ENCODE measurements at regions not wholly inside any gene's neighbourhood (a gene's known extent, or its start where the extent isn't known, plus 50 kb on each side); places are given as distances from the start of the nearest gene placed in this dataset.
A peak's percentile ranks its signal among the peaks of the same experiment; 100 is the strongest.

DNA sequence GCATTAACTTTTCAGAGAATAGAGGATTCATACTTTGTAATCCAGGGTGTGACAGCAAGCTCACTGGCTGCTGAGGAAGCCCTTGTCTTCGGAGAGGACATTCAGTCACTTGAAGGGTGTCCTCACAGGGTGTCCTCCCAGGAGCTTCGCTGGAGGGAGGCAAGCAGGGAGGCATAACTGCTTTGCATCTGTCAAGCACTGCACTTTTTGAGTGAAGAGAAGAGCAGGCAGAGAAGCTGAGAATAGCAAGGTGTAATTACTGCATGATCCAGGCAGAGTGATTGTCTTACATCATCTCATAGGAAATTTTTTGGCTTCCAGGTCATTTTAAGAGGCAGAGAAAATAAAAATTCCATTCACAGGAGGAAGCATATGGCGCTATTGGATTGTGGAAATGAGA lies 232.5 kb upstream of the ZP4 start:
- no peak for DNase-seq (ENCODE audit: low read depth, low spot score)

GRCh38 chr1:238119861-238120260 lies 229.1 kb upstream of the ZP4 start:
- peak; percentile 15 for DNase-seq (ENCODE audit: low read depth, low spot score)

DNA sequence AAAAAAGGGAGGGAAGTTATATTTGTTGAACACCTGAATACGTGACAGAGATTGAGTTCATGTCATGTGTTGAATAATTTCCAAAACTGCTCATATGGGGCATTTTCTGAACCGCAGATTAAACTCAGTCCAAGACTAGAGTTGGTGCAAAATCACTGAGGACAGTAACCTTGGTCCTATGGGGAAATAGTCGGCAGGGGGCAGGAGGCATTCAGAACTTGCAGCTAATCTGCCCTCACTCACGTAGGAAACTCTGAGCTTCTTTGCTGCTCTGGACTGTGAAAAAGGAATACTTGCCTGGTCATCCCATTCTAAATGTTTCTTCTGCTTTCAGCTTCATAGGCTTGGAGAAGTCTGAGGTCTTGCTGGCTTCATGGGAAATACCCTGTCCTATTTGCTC lies 228.3 kb upstream of the ZP4 start:
- DNase-seq (ENCODE audit: low read depth, low spot score): no peak

- DNase-seq (ENCODE audit: low read depth, low spot score): no peak
Observed at GRCh38 chr1:238115852-238116251, 225.1 kb upstream of the ZP4 start.

GRCh38 chr1:238112952-238113621 lies 222.4 kb upstream of the ZP4 start:
- DNase-seq (ENCODE audit: low read depth, low spot score): no peak

DNA sequence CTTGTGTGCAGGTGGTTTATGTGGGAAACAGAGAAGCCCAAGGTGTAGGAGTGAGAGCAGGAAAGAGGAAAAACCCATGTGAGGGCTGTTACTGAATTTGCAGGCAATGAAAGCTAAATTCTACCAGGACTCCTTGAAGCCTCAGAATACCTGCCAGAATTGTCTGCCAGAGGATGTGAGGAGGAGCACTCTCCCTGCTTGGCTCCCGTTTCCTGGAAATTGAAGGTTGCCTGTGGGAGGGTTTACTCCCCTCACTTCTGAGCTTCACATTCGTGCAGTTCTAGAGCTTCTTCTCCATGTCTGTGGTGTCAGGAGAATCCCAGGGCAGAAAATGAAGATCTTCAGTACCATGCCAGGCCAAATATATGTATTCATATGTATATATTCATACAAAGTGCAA lies 220.8 kb upstream of the ZP4 start:
- DNase-seq (ENCODE audit: low read depth, low spot score): no peak

- no peak for DNase-seq (ENCODE audit: low read depth, low spot score)
Observed at GRCh38 chr1:238111081-238111480, 220.4 kb upstream of the ZP4 start.

- no peak for DNase-seq (ENCODE audit: low read depth, low spot score)
Observed at GRCh38 chr1:238108417-238108816, 217.7 kb upstream of the ZP4 start.

GRCh38 chr1:238107322-238107721 lies 216.6 kb upstream of the ZP4 start:
- no peak for DNase-seq (ENCODE audit: low read depth, low spot score)

GRCh38 chr1:238104752-238105151 lies 214.0 kb upstream of the ZP4 start:
- no peak for DNase-seq (ENCODE audit: low read depth, low spot score)

DNA sequence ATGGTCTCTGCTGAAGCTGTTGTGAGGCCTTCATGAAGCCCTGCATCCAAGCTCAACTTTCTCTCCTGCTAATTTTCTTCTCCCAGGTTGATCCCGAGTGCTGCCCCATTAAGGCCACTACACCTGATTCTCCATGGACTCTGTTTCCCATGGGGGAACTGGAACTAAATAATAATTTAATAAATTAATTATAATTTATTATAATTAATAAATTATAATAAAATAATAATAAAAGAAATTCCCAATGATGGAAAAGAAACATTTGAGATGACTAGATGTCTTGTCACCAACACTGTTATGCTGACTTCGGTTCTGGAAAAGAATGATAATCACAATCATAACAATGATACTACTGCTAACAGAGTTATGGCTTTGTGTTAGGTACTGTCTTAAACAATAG lies 211.2 kb upstream of the ZP4 start:
- DNase-seq (ENCODE audit: low read depth, low spot score): no peak

- DNase-seq (ENCODE audit: low read depth, low spot score): no peak
Observed at GRCh38 chr1:238099871-238100270, 209.1 kb upstream of the ZP4 start.

GRCh38 chr1:238089615-238090014 lies 198.9 kb upstream of the ZP4 start:
- DNase-seq (ENCODE audit: low read depth, low spot score): no peak

DNA sequence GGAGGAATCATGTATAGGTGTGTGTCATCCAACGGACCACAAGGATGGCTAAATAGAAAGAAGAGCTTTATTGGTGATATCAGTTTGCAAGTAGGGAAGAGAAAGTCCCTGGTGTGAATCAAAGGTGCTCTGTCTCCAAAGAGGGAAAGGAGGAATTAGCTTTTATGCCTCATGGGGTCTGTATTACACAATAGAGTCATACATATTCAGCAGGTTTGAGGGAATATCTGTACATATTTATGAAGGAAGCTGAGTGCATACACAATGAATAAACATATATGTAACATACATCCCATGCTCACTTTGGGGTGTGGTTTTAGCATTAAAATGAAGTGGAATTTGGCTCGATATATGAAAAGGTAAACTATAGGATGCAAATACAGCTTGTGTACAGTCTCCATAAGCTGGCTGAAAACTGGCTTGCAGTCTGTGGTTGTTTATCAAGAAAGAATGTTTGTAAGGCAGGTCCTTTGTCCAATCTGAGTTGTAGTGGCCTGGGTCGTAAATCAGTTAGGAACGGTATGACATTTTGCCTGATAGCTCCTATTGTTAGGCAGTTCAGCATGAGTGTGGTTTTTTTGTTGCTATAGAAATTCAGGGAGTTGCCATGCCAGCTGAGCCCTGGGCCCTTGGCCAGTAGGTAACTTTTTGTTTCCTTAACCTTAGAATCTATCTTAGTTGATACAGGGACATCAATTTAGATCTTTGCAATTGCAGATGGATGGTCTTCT lies 198.0 kb upstream of the ZP4 start:
- DNase-seq (ENCODE audit: low read depth, low spot score): peak; percentile 84

GRCh38 chr1:238073991-238074390 lies 183.3 kb upstream of the ZP4 start:
- DNase-seq (ENCODE audit: low read depth, low spot score): no peak

DNA sequence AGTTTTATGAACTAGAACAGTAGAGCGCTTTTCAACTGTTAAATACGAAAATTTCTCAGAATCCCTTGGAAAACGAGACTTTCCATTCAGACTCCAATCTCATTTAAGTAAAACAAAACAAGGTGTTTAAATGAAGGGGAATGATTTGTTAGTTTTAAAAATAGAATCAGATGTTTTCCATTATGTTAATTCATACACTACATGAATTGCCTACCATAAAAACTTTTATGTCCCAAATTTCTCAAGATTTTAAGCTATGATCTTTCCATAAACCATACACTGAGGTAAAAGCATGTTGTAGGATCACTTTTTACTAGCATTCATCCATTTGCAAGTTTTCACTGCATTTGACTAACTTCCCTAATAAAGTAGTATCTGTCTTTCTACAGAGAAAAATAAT lies 180.3 kb upstream of the ZP4 start:
- DNase-seq (ENCODE audit: low read depth, low spot score): no peak

GRCh38 chr1:238063454-238063853 lies 172.7 kb upstream of the ZP4 start:
- peak; percentile 90 for DNase-seq (ENCODE audit: low read depth, low spot score)

DNA sequence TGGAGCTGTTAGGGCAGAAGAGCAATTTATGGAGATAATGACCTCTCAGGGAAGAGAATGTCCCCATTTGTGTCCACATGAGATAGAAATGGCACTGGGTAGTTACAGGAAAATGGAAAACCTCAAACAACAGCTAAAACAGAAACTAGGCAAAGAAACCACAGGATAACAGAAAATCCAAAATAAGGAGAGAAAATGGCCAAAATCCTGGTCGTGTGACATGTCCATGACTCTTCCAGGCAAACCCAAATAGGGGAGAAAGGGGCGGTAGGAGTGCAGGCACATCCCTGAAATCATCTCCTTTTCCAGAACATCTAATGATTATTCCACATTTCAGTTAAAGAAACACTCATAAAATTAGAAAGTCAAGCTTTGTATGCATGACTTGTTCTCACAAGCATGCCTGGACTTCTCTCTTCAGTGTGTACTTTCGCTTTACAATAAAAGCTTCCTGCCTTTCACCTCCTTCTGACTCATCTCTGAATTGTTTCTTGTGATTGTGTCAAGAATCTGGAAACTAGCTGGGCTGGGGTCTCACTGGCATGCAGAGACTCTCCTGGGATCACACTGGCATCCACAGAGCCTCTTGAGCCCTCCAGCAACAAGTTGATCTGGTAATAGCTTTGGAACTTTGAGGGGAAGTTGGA lies 171.4 kb upstream of the ZP4 start:
- DNase-seq (ENCODE audit: low read depth, low spot score): peak; percentile 80

DNA sequence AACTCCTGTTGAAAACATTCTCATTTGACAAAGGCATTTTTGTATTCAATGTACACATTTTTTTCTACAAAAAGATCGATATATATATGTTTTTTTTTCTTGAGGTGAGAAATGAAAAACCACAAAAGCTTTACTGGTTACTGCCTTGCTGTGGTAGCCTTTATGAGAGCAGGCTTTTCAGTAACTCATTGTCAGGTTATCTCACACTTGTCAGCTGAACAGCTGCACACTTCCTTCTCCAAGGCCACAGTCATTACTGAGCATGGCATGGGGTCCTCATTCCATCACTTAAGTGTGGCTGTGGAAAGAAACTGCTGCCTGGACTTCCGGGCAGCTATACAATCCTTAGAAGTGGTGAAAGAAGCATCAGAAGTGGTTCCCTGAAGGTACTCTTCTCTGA lies 169.3 kb upstream of the ZP4 start:
- DNase-seq (ENCODE audit: low read depth, low spot score): peak; percentile 47

GRCh38 chr1:238052496-238053266 lies 162.0 kb upstream of the ZP4 start:
- no peak for DNase-seq (ENCODE audit: low read depth, low spot score)

DNA sequence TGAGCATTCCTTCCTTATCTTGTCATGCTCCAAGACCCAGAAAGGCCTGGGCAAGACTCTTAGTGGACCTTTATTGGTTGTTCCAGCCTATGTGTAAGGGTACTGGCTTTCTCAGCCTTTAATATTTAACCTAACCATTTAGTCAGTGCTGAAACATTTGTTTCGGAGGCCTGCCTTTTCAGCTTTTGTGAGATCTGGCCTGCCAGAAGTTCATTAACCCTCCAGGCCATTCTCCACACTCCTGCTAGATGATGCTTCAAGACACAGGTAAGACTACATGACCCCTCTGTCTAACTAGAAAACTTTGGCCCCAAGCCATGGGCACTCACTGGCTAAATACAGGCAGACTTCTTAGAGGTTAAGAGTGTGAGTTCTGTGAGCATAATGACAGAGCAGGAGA lies 138.4 kb upstream of the ZP4 start:
- DNase-seq (ENCODE audit: low read depth, low spot score): no peak

DNA sequence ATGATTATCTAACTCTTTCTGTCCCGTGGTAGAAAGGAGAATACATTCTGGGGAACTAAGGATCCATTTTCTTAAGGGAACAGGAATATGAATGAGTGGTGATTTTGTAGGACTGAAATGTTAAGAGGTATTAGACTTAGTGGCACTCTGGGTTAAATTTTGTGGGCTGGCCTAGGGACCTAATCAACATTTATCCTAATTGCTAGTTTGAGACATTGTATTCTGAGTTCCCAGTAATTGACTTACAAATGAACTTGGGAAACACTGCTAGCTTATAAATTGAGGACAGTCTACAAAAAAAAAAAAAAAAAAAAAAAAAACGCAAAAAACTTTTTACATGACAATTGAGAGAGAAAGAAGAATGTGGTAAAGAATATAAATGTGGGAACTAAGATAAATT lies 136.6 kb upstream of the ZP4 start:
- DNase-seq (ENCODE audit: low read depth, low spot score): no peak
